HG02763 (cell line): ENCODE measurements at regions not wholly inside any gene's neighbourhood (a gene's known extent, or its start where the extent isn't known, plus 50 kb on each side); places are given as distances from the start of the nearest gene placed in this dataset.

Experiments used
- ATAC-seq: cut with Tn5 transposase; IDR thresholded peaks from one replicate; pipeline ENCODE4 v1.9.1; 2021; ENCODE audit warnings: mild to moderate bottlenecking, moderate library complexity; ENCODE audit not compliant: unreplicated experiment

- ATAC-seq: no peak
Observed at GRCh38 chr13:105058517-105058916, 1476.9 kb downstream of the EFNB2 start.

- ATAC-seq: no peak
Observed at GRCh38 chr13:105052711-105053110, 1482.8 kb downstream of the EFNB2 start.

GRCh38 chr13:105050686-105051085, 1484.8 kb downstream of the EFNB2 start:
- ATAC-seq: no peak

- ATAC-seq: peak; percentile 78
Observed at GRCh38 chr13:105048677-105049076, 1486.8 kb downstream of the EFNB2 start.

- ATAC-seq: no peak
Observed at GRCh38 chr13:105047676-105048295, 1487.7 kb downstream of the EFNB2 start.

GRCh38 chr13:105037110-105037509, 1498.4 kb downstream of the EFNB2 start:
- ATAC-seq: no peak

- no peak for ATAC-seq
Observed at GRCh38 chr13:105035092-105035491, 1500.4 kb downstream of the EFNB2 start.

- ATAC-seq: no peak
Observed at GRCh38 chr13:105033999-105034398, 1501.5 kb downstream of the EFNB2 start.

- ATAC-seq: no peak
Observed at GRCh38 chr13:105031306-105031705, 1504.2 kb downstream of the EFNB2 start.

GRCh38 chr13:105030851-105031250, 1504.6 kb downstream of the EFNB2 start:
- ATAC-seq: no peak

- no peak for ATAC-seq
Observed at GRCh38 chr13:105019073-105019472, 1516.4 kb downstream of the EFNB2 start.

- no peak for ATAC-seq
Observed at GRCh38 chr13:105016266-105016665, 1519.2 kb downstream of the EFNB2 start.

GRCh38 chr13:105008604-105009003, 1526.9 kb downstream of the EFNB2 start:
- no peak for ATAC-seq

GRCh38 chr13:105007166-105007808, 1528.2 kb downstream of the EFNB2 start:
- no peak for ATAC-seq

- no peak for ATAC-seq
Observed at GRCh38 chr13:104996022-104996421, 1539.4 kb downstream of the EFNB2 start.

- ATAC-seq: no peak
Observed at GRCh38 chr13:104993708-104994107, 1541.8 kb downstream of the EFNB2 start.

- no peak for ATAC-seq
Observed at GRCh38 chr13:104987621-104988020, 1547.8 kb downstream of the EFNB2 start.

GRCh38 chr13:104984296-104984818, 1551.1 kb downstream of the EFNB2 start:
- peak; percentile 78 for ATAC-seq

GRCh38 chr13:104983601-104984000, 1551.9 kb downstream of the EFNB2 start:
- ATAC-seq: no peak

GRCh38 chr13:104980586-104980985, 1554.9 kb downstream of the EFNB2 start:
- ATAC-seq: no peak

GRCh38 chr13:104979281-104980030, 1556.0 kb downstream of the EFNB2 start:
- no peak for ATAC-seq

- no peak for ATAC-seq
Observed at GRCh38 chr13:104976986-104977385, 1558.5 kb downstream of the EFNB2 start.
